ENCODE measurements at regions not wholly inside any gene's neighbourhood (a gene's known extent, or its start where the extent isn't known, plus 50 kb on each side); places are given as distances from the start of the nearest gene placed in this dataset.
"Not testable (repeated sequence)": the region's sequence is repeated elsewhere in the genome, so short reads cannot be mapped to it uniquely, and the experiment has no call there.

GRCh38 chr10:94238006-94238617 lies 124.6 kb downstream of the NOC3L start:
- no peak for DNase-seq

DNA sequence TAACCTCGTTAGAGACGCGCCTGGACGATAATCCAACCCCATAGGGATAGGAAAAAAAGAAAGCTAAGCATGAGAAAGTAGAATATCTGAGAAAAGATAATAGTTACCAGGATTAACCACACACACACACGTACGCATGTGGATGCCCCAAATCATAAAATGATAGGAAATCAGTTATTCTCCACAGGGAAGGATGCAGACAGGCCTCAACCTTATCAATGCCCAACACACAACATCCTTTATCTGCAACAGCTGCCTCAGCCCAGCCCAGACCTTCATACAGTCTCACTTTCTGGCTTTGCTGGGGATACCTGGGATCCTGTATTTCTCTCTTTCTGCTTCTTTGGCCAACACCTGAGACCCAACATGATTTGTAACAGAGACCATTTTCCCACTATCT lies 123.0 kb downstream of the NOC3L start:
- DNase-seq: peak; percentile 27

DNA sequence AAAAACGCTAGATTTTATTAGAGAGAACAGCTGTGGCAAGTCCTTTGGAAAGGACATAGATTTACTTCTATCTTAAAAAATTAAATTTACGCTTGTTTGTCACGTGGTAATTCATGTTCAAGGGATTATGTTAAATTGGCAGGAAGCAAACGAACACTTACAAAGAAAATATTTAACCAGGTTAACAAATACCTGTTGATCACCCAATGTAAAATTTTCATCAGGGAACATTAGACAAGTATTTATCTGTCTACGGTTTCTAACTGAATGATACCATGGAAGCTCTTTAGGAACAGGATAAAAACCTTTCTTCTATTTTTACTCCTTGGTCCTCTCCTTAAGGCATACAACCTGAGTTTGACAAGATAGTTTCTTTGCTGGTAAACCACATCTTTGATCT lies 122.2 kb downstream of the NOC3L start:
- no peak for DNase-seq

DNA sequence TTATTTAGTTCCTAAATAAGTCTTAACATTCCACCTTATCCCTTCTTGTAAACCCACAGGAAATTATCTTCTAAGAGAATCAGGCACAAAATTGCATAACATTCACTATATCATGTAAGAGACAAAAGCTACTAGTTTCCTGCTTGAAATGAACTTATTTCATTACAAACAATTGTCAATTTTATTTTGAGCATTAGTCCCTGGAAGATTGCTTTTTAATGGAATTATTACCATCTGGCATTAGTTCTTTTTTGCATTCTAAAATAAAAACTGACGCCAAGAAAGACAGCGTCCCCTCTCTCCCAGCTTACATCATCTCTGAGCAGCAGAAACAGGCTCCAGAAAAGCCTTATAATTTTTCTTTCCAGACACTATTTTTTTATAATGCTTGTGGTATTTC lies 121.8 kb downstream of the NOC3L start:
- DNase-seq: no peak

- DNase-seq: no peak
These were observed 111.6 kb downstream of the NOC3L start for GRCh38 chr10:94251098-94251497.

DNA sequence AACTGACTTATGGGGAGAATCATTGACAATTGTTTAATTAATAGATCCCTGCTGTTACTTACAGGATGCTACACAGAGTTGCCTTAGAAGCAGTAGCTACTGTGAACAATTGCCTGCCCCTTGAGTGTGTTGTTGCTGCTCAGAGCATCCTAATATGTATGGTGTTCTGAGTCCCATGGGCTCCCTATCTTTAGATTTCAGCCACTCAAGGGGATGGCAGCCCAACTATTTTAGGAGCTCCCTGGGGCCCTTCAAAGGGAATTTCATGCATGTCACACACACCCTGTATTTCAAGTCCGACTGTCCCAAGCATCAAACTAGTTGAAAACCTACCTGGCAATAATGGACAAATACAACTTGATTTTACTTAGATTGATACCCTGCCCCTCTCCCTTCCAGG lies 111.2 kb downstream of the NOC3L start:
- no peak for DNase-seq

DNA sequence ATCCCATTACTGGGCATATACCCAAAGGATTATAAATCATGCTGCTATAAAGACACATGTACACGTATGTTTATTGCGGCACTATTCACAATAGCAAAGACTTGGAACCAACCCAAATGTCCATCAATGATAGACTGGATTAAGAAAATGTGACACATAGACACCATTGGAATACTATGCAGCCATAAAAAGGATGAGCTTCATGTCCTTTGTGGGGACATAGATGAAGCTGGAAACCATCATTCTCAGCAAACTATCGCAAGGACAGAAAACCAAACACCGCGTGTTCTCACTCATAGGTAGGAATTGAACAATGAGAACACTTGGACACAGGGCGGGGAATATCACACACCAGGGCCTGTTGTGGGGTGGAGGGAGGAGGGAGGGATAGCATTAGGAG lies 105.3 kb downstream of the NOC3L start:
- DNase-seq: not testable (repeated sequence)

DNA sequence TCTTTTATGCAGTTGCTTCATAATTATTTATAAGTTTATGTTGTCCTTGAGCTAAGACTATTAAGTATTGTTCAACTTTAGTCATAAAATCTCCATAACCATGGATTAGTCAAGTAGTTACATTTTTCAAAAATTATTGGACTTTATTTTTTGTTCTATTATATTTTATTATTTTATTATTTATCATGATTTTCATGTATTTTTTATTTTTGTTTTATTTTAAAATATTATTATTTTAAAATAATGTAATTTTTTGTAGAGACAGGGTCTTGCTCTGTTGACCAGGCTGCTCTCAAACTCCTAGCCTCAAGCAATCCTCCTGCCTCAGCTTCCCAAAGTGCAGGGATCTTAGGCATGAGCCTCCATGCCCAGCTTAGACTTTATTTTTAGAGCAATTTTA lies 102.3 kb downstream of the NOC3L start:
- no peak for DNase-seq

DNA sequence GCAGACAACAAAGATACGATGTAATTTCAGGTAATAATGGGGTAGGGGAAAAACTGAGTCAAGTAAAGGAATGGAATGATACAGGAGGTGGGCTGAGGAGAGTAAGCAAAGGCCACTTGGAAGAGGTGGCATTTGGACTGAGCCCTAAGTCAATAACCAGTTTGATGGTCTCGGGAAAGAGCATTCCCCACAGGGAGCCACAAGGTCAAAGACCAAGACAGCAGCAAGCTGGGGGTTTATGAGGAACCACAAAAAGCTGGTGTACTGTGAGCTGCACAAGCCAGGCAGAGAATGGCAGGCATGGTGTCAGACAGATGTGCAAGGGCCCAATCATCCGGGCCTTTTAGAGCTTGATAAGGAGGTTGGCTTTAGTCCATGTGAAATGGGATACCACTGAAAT lies 98.7 kb downstream of the NOC3L start:
- no peak for DNase-seq

GRCh38 chr10:94266091-94266490 lies 96.6 kb downstream of the NOC3L start:
- DNase-seq: no peak

DNA sequence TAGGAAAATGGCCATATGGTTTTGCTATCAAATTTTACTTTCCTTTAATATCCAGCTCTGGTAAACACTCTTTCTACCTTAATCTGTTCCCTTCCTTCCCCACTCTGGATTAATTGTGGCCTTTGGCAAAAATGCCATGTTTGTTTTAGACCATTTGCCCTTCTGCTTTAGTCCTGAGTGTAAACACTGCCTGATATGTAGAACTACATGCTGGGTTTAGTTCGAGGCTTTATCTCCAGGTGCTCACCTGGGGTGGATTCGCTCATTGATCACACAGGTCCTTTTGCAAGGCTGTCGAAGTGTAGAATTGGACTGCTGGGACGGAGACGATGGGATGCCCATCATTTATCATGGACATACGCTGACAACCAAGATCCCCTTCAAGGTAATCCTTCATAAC lies 94.1 kb downstream of the NOC3L start:
- DNase-seq: no peak

DNA sequence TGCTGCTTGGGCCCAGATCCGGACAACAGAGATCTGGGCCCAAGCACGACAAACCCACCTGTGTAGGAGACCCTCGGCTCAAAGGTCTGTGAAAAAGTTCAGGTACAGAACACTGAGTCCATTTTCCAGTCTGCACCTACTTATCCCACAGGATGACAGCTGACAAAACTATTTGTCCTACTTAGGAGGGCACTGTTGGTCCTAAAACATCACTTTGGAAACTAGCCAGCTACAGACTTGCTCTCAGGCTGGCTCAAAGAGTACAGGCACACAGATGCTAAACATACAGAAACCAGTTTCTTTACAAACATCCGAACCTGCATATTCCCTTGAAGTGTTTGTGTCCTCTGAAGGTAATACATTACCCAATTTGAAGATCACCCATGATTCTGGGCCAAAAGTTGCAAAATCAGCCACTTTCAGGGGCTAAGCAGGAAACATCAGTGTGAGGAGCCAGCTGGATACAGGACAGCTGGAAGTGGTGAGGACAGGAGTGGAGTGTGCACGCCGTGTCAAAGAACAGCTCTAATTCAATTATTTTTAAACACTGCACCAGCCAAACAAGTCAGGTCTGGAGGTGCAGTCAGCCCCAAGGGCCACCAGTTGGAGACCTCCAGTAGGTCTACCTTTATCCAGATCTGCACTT lies 88.5 kb downstream of the NOC3L start:
- DNase-seq: no peak

GRCh38 chr10:94276140-94276539 lies 86.6 kb downstream of the NOC3L start:
- no peak for DNase-seq

- no peak for DNase-seq
These were observed 85.3 kb downstream of the NOC3L start for GRCh38 chr10:94277450-94277849.

- peak; percentile 55 for DNase-seq
These were observed 82.7 kb downstream of the NOC3L start for GRCh38 chr10:94279835-94280709.

DNA sequence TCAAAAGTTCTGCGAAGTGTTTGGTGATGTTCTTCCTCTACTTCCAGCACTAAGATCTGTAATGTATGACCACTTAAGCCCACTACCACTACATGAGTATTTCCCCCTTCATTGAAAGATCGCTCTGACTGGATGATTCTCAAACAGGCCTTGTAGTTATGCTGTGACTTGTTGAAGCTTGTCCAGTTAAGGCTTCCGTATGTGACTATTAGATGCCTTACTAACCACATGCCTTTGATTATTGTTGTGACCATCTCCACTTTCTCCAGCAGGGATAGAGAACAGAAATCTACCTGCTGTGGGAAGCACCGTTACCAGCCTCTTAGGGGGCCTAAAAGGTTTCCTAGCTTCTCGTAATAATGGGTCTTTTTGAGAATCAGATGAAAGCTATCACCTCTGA lies 81.1 kb downstream of the NOC3L start:
- no peak for DNase-seq

DNA sequence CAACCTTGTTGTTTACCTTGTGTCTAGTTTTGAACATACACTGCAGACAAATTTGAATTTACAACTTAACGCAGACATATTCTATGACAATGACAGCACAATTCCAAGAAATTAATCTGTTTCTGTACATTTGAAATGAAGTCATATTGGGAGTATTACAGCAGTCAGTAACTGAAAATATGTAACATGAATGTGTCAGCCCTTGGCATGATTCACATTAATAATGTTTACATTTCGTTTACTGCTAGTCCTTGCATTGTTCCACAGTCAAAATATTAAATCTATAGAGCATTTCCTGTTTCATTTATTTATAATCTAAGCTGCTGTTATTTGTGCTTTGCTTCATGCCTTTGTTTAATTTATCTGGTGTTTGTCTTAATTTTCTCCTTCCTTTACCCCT lies 80.4 kb downstream of the NOC3L start:
- DNase-seq: no peak
